ENCODE measurements at regions not wholly inside any gene's neighbourhood (a gene's known extent, or its start where the extent isn't known, plus 50 kb on each side); places are given as distances from the start of the nearest gene placed in this dataset.

DNA sequence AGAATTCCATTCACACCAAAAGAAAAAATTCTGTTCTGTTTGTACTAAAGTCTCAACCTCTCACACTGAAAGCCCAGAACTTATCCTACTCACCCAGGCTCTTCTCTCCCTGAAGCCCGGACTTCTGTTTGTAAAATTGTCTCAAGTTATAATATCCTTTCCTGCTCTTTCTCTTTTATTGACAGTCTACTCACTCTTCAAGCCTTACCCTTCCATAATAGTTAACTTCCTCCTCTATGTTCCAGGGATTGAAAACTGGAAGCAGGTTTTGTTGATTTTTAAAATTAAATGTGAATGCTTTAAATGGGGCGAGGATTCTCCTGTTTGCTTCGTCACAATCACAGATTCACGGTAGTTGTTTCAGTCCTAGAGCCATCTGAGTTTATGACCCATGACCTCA, 51.7 kb upstream of the CCDC112 start:
- Histone ChIP-seq H3K4me3 (no peak overlapping the region), H3K27me3 (no peaks in the 10 kb centered on the region), H3K9me3 (no peaks in the 10 kb centered on the region), H3K36me3 (no peaks in the 10 kb centered on the region), H3K4me1 (no peaks in the 10 kb centered on the region), H3K9ac (ENCODE audit: low read depth in 2 of 2, low read length in 2 of 2) (no peak overlapping the region), H3K27ac (peak overlapping the region; percentile 42)
- DNase-seq, result no peak
- intact Hi-C loops (cut with DNase I), result no loop called here
- TF ChIP-seq, protein P1, sequence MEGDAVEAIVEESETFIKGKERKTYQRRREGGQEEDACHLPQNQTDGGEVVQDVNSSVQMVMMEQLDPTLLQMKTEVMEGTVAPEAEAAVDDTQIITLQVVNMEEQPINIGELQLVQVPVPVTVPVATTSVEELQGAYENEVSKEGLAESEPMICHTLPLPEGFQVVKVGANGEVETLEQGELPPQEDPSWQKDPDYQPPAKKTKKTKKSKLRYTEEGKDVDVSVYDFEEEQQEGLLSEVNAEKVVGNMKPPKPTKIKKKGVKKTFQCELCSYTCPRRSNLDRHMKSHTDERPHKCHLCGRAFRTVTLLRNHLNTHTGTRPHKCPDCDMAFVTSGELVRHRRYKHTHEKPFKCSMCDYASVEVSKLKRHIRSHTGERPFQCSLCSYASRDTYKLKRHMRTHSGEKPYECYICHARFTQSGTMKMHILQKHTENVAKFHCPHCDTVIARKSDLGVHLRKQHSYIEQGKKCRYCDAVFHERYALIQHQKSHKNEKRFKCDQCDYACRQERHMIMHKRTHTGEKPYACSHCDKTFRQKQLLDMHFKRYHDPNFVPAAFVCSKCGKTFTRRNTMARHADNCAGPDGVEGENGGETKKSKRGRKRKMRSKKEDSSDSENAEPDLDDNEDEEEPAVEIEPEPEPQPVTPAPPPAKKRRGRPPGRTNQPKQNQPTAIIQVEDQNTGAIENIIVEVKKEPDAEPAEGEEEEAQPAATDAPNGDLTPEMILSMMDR (IDR thresholded peaks at IDR 0.05), result no peak

All from colonic mucosa (tissue), 4 donors.